Karpas-422 (cell line): ENCODE measurements at regions not wholly inside any gene's neighbourhood (a gene's known extent, or its start where the extent isn't known, plus 50 kb on each side); places are given as distances from the start of the nearest gene placed in this dataset.

Experiments used
- DNase-seq: peaks from one replicate; pipeline ENCODE4 v3.0.0-alpha.2; 2015
- H2AFZ ChIP-seq: fragments of 200-600 bp; sonication (generic); 2 replicates; pipeline ENCODE4 v1.6.1; 2014; ENCODE audit warnings: antibody characterized with exemption, low read length, mixed read lengths
- H3K27ac ChIP-seq: fragments of 200-600 bp; sonication (generic); 2 replicates; pipeline ENCODE4 v1.5.1; 2014; ENCODE audit warnings: mild to moderate bottlenecking, low read length, moderate library complexity
- H3K27me3 ChIP-seq: fragments of 200-600 bp; sonication (generic); 2 replicates; pipeline ENCODE4 v1.6.1; 2014; ENCODE audit warnings: low read length, mixed read lengths
- H3K36me3 ChIP-seq: fragments of 200-600 bp; sonication (generic); 2 replicates; pipeline ENCODE4 v1.6.1; 2014; ENCODE audit warnings: low read length, mixed read lengths; ENCODE audit not compliant: insufficient read depth
- H3K4me1 ChIP-seq: fragments of 200-600 bp; sonication (generic); 2 replicates; pipeline ENCODE4 v1.6.1; 2014; ENCODE audit warnings: mild to moderate bottlenecking, low read length, mixed read lengths
- H3K4me2 ChIP-seq: fragments of 200-600 bp; sonication (generic); 2 replicates; pipeline ENCODE4 v1.6.1; 2014; ENCODE audit warnings: low read length, low read depth, mild to moderate bottlenecking; ENCODE audit not compliant: poor library complexity, severe bottlenecking
- H3K4me3 ChIP-seq: fragments of 200-600 bp; sonication (generic); 2 replicates; pipeline ENCODE4 v1.5.1; 2014; ENCODE audit warnings: mild to moderate bottlenecking, antibody characterized with exemption, low read length, mixed read lengths
- H3K79me2 ChIP-seq: fragments of 200-600 bp; sonication (generic); 2 replicates; pipeline ENCODE4 v1.6.1; 2014; ENCODE audit warnings: mild to moderate bottlenecking, low read length, mixed read lengths
- H3K9ac ChIP-seq: fragments of 200-600 bp; sonication (generic); 2 replicates; pipeline ENCODE4 v1.6.0; 2014; ENCODE audit warnings: low read length
- H3K9me2 ChIP-seq: fragments of 200-600 bp; sonication (generic), shearing (Covaris generic); replicated peaks from 2 replicates; pipeline ENCODE4 v1.6.0; 2014; ENCODE audit warnings: mild to moderate bottlenecking, low read length, moderate library complexity; ENCODE audit not compliant: insufficient read depth
- H3K9me3 ChIP-seq: fragments of 300-700, 200-600 bp; sonication (generic); 2 replicates; pipeline ENCODE4 v1.6.1; 2014; ENCODE audit warnings: low read length, mixed read lengths
- H4K20me1 ChIP-seq: fragments of 200-600 bp; sonication (generic); 2 replicates; pipeline ENCODE4 v1.6.1; 2014; ENCODE audit warnings: mild to moderate bottlenecking, antibody characterized with exemption, low read length, low read depth; ENCODE audit not compliant: insufficient read depth

GRCh38 chr1:38778521-38778920 lies 81.1 kb downstream of the RRAGC start:
- Histone ChIP-seq H3K79me2 (no peaks in the 10 kb centered on the region), H3K27ac (no peak overlapping the region), H3K9me3 (no peaks in the 10 kb centered on the region), H3K36me3 (no peaks in the 10 kb centered on the region), H4K20me1 (no peaks in the 10 kb centered on the region), H3K4me1 (no peaks in the 10 kb centered on the region), H3K4me3 (no peak overlapping the region), H3K9ac (no peak overlapping the region), H3K9me2 (no peaks in the 10 kb centered on the region), H2AFZ (no peak overlapping the region), H3K4me2 (no peak overlapping the region), H3K27me3 (no peaks in the 10 kb centered on the region)
- DNase-seq = no peak

- Histone ChIP-seq H3K4me3 (no peak overlapping the region), H3K4me2 (no peak overlapping the region), H3K79me2 (no peaks in the 10 kb centered on the region), H3K27me3 (no peaks in the 10 kb centered on the region), H3K36me3 (no peaks in the 10 kb centered on the region), H3K9me2 (no peaks in the 10 kb centered on the region), H3K4me1 (no peaks in the 10 kb centered on the region), H4K20me1 (no peaks in the 10 kb centered on the region), H3K9me3 (no peaks in the 10 kb centered on the region), H3K27ac (no peak overlapping the region), H3K9ac (no peak overlapping the region), H2AFZ (no peak overlapping the region)
- DNase-seq = no peak
Measured at GRCh38 chr1:38778051-38778450, 81.5 kb downstream of the RRAGC start.

GRCh38 chr1:38777464-38777957 lies 82.1 kb downstream of the RRAGC start:
- no peaks in the 10 kb centered on the region for H3K4me1 ChIP-seq
- H3K9me2 ChIP-seq = no peaks in the 10 kb centered on the region
- no peak overlapping the region for H2AFZ ChIP-seq
- H3K27ac ChIP-seq = no peak overlapping the region
- H3K9ac ChIP-seq = no peak overlapping the region
- no peaks in the 10 kb centered on the region for H3K9me3 ChIP-seq
- no peak for DNase-seq
- H3K4me2 ChIP-seq = no peak overlapping the region
- H3K36me3 ChIP-seq = no peaks in the 10 kb centered on the region
- H3K27me3 ChIP-seq = no peaks in the 10 kb centered on the region
- no peaks in the 10 kb centered on the region for H3K79me2 ChIP-seq
- no peak overlapping the region for H3K4me3 ChIP-seq
- no peaks in the 10 kb centered on the region for H4K20me1 ChIP-seq

GRCh38 chr1:38776466-38777065 lies 83.0 kb downstream of the RRAGC start:
- Histone ChIP-seq H3K4me3 (no peak overlapping the region), H3K79me2 (no peaks in the 10 kb centered on the region), H3K36me3 (no peaks in the 10 kb centered on the region), H3K4me2 (no peak overlapping the region), H3K9ac (no peak overlapping the region), H3K9me2 (no peaks in the 10 kb centered on the region), H3K4me1 (no peaks in the 10 kb centered on the region), H3K9me3 (no peaks in the 10 kb centered on the region), H3K27me3 (no peaks in the 10 kb centered on the region), H2AFZ (no peak overlapping the region), H4K20me1 (no peaks in the 10 kb centered on the region), H3K27ac (no peak overlapping the region)
- DNase-seq = no peak

GRCh38 chr1:38775175-38775845 lies 84.3 kb downstream of the RRAGC start:
- no peaks in the 10 kb centered on the region for H3K9me3 ChIP-seq
- H4K20me1 ChIP-seq = no peaks in the 10 kb centered on the region
- no peak for DNase-seq
- no peak overlapping the region for H3K9ac ChIP-seq
- no peaks in the 10 kb centered on the region for H3K36me3 ChIP-seq
- H3K27ac ChIP-seq = no peak overlapping the region
- H3K9me2 ChIP-seq = no peaks in the 10 kb centered on the region
- H2AFZ ChIP-seq = no peak overlapping the region
- no peaks in the 10 kb centered on the region for H3K79me2 ChIP-seq
- no peak overlapping the region for H3K4me3 ChIP-seq
- no peak overlapping the region for H3K4me2 ChIP-seq
- no peaks in the 10 kb centered on the region for H3K4me1 ChIP-seq
- H3K27me3 ChIP-seq = no peaks in the 10 kb centered on the region

GRCh38 chr1:38773483-38773882 lies 86.1 kb downstream of the RRAGC start:
- no peaks in the 10 kb centered on the region for H3K4me1 ChIP-seq
- no peaks in the 10 kb centered on the region for H3K79me2 ChIP-seq
- no peak overlapping the region for H3K27ac ChIP-seq
- no peaks in the 10 kb centered on the region for H3K9me3 ChIP-seq
- H2AFZ ChIP-seq = no peak overlapping the region
- no peaks in the 10 kb centered on the region for H3K36me3 ChIP-seq
- no peaks in the 10 kb centered on the region for H3K27me3 ChIP-seq
- H4K20me1 ChIP-seq = no peaks in the 10 kb centered on the region
- H3K9me2 ChIP-seq = no peaks in the 10 kb centered on the region
- DNase-seq = no peak
- no peak overlapping the region for H3K4me3 ChIP-seq
- no peak overlapping the region for H3K9ac ChIP-seq
- H3K4me2 ChIP-seq = no peak overlapping the region

- H3K4me1 ChIP-seq = no peaks in the 10 kb centered on the region
- no peaks in the 10 kb centered on the region for H3K9me3 ChIP-seq
- no peaks in the 10 kb centered on the region for H3K36me3 ChIP-seq
- H3K27me3 ChIP-seq = no peaks in the 10 kb centered on the region
- DNase-seq = no peak
- H3K4me3 ChIP-seq = no peak overlapping the region
- H3K4me2 ChIP-seq = no peak overlapping the region
- no peaks in the 10 kb centered on the region for H3K9me2 ChIP-seq
- H3K79me2 ChIP-seq = no peaks in the 10 kb centered on the region
- H2AFZ ChIP-seq = no peak overlapping the region
- H3K27ac ChIP-seq = no peak overlapping the region
- no peak overlapping the region for H3K9ac ChIP-seq
- H4K20me1 ChIP-seq = no peaks in the 10 kb centered on the region
Measured at GRCh38 chr1:38772953-38773352, 86.6 kb downstream of the RRAGC start.

GRCh38 chr1:38772026-38772425 lies 87.5 kb downstream of the RRAGC start:
- Histone ChIP-seq H3K9me2 (no peaks in the 10 kb centered on the region), H3K27ac (no peak overlapping the region), H3K36me3 (no peaks in the 10 kb centered on the region), H3K9ac (no peak overlapping the region), H3K4me1 (no peaks in the 10 kb centered on the region), H3K4me3 (no peak overlapping the region), H2AFZ (no peak overlapping the region), H3K27me3 (no peaks in the 10 kb centered on the region), H3K9me3 (no peaks in the 10 kb centered on the region), H3K4me2 (no peak overlapping the region), H4K20me1 (no peaks in the 10 kb centered on the region), H3K79me2 (no peaks in the 10 kb centered on the region)
- no peak for DNase-seq
